CD4-positive, alpha-beta T cell treated with Interleukin-17A for 4 hours (primary cell): ENCODE measurements at regions not wholly inside any gene's neighbourhood (a gene's known extent, or its start where the extent isn't known, plus 50 kb on each side); places are given as distances from the start of the nearest gene placed in this dataset.
"Not testable (repeated sequence)": the region's sequence is repeated elsewhere in the genome, so short reads cannot be mapped to it uniquely, and the experiment has no call there.

Experiments used
- DNase-seq: peaks from one replicate; pipeline ENCODE4 v3.0.0-alpha.2; 2020; ENCODE audit warnings: mixed read lengths

GRCh38 chr16:85283305-85284050 lies 171.2 kb upstream of the CIBAR2 start:
- DNase-seq, result no peak

GRCh38 chr16:85284141-85284817 lies 172.0 kb upstream of the CIBAR2 start:
- DNase-seq, result no peak

- no peak for DNase-seq
Measured at GRCh38 chr16:85285681-85286065, 173.4 kb upstream of the CIBAR2 start.

GRCh38 chr16:85286066-85286831 lies 174.0 kb upstream of the CIBAR2 start:
- no peak for DNase-seq

GRCh38 chr16:85286951-85287814 lies 174.9 kb upstream of the CIBAR2 start:
- DNase-seq, result no peak

GRCh38 chr16:85287815-85288109 lies 175.5 kb upstream of the CIBAR2 start:
- DNase-seq, result not testable (repeated sequence)

GRCh38 chr16:85288341-85288868 lies 176.1 kb upstream of the CIBAR2 start:
- DNase-seq, result no peak

- DNase-seq, result no peak
Measured at GRCh38 chr16:85288869-85289660, 176.8 kb upstream of the CIBAR2 start.

- DNase-seq, result no peak
Measured at GRCh38 chr16:85289760-85290625, 177.7 kb upstream of the CIBAR2 start.

GRCh38 chr16:85290626-85291301 lies 178.5 kb upstream of the CIBAR2 start:
- no peak for DNase-seq

- no peak for DNase-seq
Measured at GRCh38 chr16:85291302-85292148, 179.3 kb upstream of the CIBAR2 start.

- DNase-seq, result no peak
Measured at GRCh38 chr16:85293458-85293857, 181.2 kb upstream of the CIBAR2 start.

- no peak for DNase-seq
Measured at GRCh38 chr16:85293904-85294642, 181.8 kb upstream of the CIBAR2 start.

GRCh38 chr16:85294810-85295508 lies 182.7 kb upstream of the CIBAR2 start:
- no peak for DNase-seq

- DNase-seq, result peak; percentile 73
Measured at GRCh38 chr16:85296859-85297660, 184.8 kb upstream of the CIBAR2 start.

GRCh38 chr16:85297881-85298280 lies 185.6 kb upstream of the CIBAR2 start:
- DNase-seq, result no peak

- no peak for DNase-seq
Measured at GRCh38 chr16:85300406-85300968, 188.2 kb upstream of the CIBAR2 start.
